Hematopoietic multipotent progenitor cell treated with erythropoietin and hydrocortisone succinate and interleukin-3 and kit ligand, for 6 days (in vitro differentiated cells): ENCODE measurements at regions not wholly inside any gene's neighbourhood (a gene's known extent, or its start where the extent isn't known, plus 50 kb on each side); places are given as distances from the start of the nearest gene placed in this dataset.
"Not testable (repeated sequence)": the region's sequence is repeated elsewhere in the genome, so short reads cannot be mapped to it uniquely, and the experiment has no call there.

Experiments
- DNase-seq: peaks from one replicate; pipeline ENCODE4 v3.0.0-alpha.2; 2015

GRCh38 chrX:39421006-39421405 lies 619.7 kb downstream of the MID1IP1 start:
- no peak for DNase-seq

- no peak for DNase-seq
Observed at GRCh38 chrX:39425124-39425806, 624.0 kb downstream of the MID1IP1 start.

- no peak for DNase-seq
Observed at GRCh38 chrX:39426101-39426500, 624.8 kb downstream of the MID1IP1 start.

- DNase-seq: no peak
Observed at GRCh38 chrX:39427492-39427891, 626.2 kb downstream of the MID1IP1 start.

- no peak for DNase-seq
Observed at GRCh38 chrX:39427906-39428305, 626.6 kb downstream of the MID1IP1 start.

GRCh38 chrX:39430551-39430950 lies 629.3 kb downstream of the MID1IP1 start:
- no peak for DNase-seq

- DNase-seq: no peak
Observed at GRCh38 chrX:39431893-39432292, 630.6 kb downstream of the MID1IP1 start.

GRCh38 chrX:39434671-39435070 lies 633.4 kb downstream of the MID1IP1 start:
- DNase-seq: not testable (repeated sequence)

GRCh38 chrX:39436538-39436937 lies 635.3 kb downstream of the MID1IP1 start:
- DNase-seq: not testable (repeated sequence)

GRCh38 chrX:39437670-39438441 lies 636.6 kb downstream of the MID1IP1 start:
- DNase-seq: no peak

GRCh38 chrX:39438603-39439602 lies 637.6 kb downstream of the MID1IP1 start:
- DNase-seq: peak; percentile 61

GRCh38 chrX:39439906-39440798 lies 638.9 kb downstream of the MID1IP1 start:
- DNase-seq: peak; percentile 79

GRCh38 chrX:39440799-39441284 lies 639.6 kb downstream of the MID1IP1 start:
- peak; percentile 8 for DNase-seq

- no peak for DNase-seq
Observed at GRCh38 chrX:39442332-39442731, 641.1 kb downstream of the MID1IP1 start.

- no peak for DNase-seq
Observed at GRCh38 chrX:39443240-39443639, 642.0 kb downstream of the MID1IP1 start.

- peak; percentile 37 for DNase-seq
Observed at GRCh38 chrX:39445336-39445735, 644.1 kb downstream of the MID1IP1 start.

- no peak for DNase-seq
Observed at GRCh38 chrX:39449352-39449751, 648.1 kb downstream of the MID1IP1 start.

- no peak for DNase-seq
Observed at GRCh38 chrX:39450234-39450977, 647.4 kb downstream of the BCOR start.

- no peak for DNase-seq
Observed at GRCh38 chrX:39451046-39451445, 646.7 kb downstream of the BCOR start.

- DNase-seq: no peak
Observed at GRCh38 chrX:39452401-39452800, 645.4 kb downstream of the BCOR start.
